OCI-LY1 (cell line): ENCODE measurements at regions not wholly inside any gene's neighbourhood (a gene's known extent, or its start where the extent isn't known, plus 50 kb on each side); places are given as distances from the start of the nearest gene placed in this dataset.

Source experiments
- H2AFZ ChIP-seq: fragments of 200-600 bp; sonication (generic), shearing (Covaris generic); 2 replicates; pipeline ENCODE4 v1.6.0; 2014; ENCODE audit warnings: antibody characterized with exemption, mild to moderate bottlenecking, low read length
- H3F3A ChIP-seq: fragments of 200-600 bp; sonication (generic), shearing (Covaris generic); 2 replicates; pipeline ENCODE4 v1.6.0; 2014; ENCODE audit warnings: mild to moderate bottlenecking, antibody characterized with exemption, low read length, moderate library complexity; ENCODE audit not compliant: insufficient read depth
- H3K27ac ChIP-seq: fragments of 200-600 bp; sonication (generic); 2 replicates; pipeline ENCODE4 v1.5.1; 2014; ENCODE audit warnings: low read length, mixed run types, mild to moderate bottlenecking, low read depth; ENCODE audit not compliant: poor library complexity, severe bottlenecking
- H3K27me3 ChIP-seq: fragments of 200-600 bp; sonication (generic); 2 replicates; pipeline ENCODE4 v1.6.0; 2014; ENCODE audit warnings: antibody characterized with exemption, mild to moderate bottlenecking, low read length, moderate library complexity; ENCODE audit not compliant: insufficient read depth
- H3K36me3 ChIP-seq: fragments of 200-600 bp; sonication (generic); 2 replicates; pipeline ENCODE4 v1.6.1; 2014; ENCODE audit warnings: mild to moderate bottlenecking, antibody characterized with exemption, low read length, moderate library complexity, mixed read lengths; ENCODE audit not compliant: insufficient read depth
- H3K4me1 ChIP-seq: fragments of 200-600 bp; sonication (generic); 2 replicates; pipeline ENCODE4 v1.5.1; 2014; ENCODE audit warnings: mild to moderate bottlenecking, low read length, moderate library complexity; ENCODE audit not compliant: insufficient read depth, severe bottlenecking
- H3K4me2 ChIP-seq: fragments of 200-600 bp; sonication (generic), shearing (Covaris generic); 2 replicates; pipeline ENCODE4 v1.6.1; 2014; ENCODE audit warnings: low read length
- H3K4me3 ChIP-seq: fragments of 200-600 bp; sonication (generic); 2 replicates; pipeline ENCODE4 v1.5.1; 2014; ENCODE audit warnings: low read length, low read depth, mild to moderate bottlenecking, mixed read lengths; ENCODE audit not compliant: poor library complexity, severe bottlenecking
- H3K79me2 ChIP-seq: fragments of 200-600 bp; shearing (Covaris generic); 2 replicates; pipeline ENCODE4 v1.6.1; 2016; ENCODE audit warnings: mixed run types, low read length, mixed read lengths; ENCODE audit not compliant: insufficient read depth
- H3K9ac ChIP-seq: fragments of 200-600 bp; sonication (generic), shearing (Covaris generic); 2 replicates; pipeline ENCODE4 v1.6.1; 2014; ENCODE audit warnings: mild to moderate bottlenecking, low read length, mixed read lengths
- H3K9me2 ChIP-seq: fragments of 200-600 bp; sonication (generic), shearing (Covaris generic); 2 replicates; pipeline ENCODE4 v1.6.1; 2014; ENCODE audit warnings: low read depth, mild to moderate bottlenecking, low read length, mixed read lengths
- H3K9me3 ChIP-seq: fragments of 200-600 bp; shearing (Covaris generic); 2 replicates; pipeline ENCODE4 v1.6.1; 2014; ENCODE audit warnings: low read length, mixed read lengths
- H4K20me1 ChIP-seq: fragments of 200-600 bp; sonication (generic), shearing (Covaris generic); 2 replicates; pipeline ENCODE4 v1.6.0; 2016; ENCODE audit warnings: mild to moderate bottlenecking, low read length; ENCODE audit not compliant: insufficient read depth
- EZH2 ChIP-seq: fragments of 200-600 bp; sonication (generic), shearing (Covaris generic); IDR thresholded peaks from 2 replicates; pipeline ENCODE4 v1.8.0; 2017; ENCODE audit warnings: borderline replicate concordance, mixed run types, mild to moderate bottlenecking, antibody characterized with exemption, low read length, moderate library complexity, mixed read lengths
- TF ChIP-seq, protein P1 (sequence below): fragments of 200-600 bp; sonication (generic), shearing (Covaris generic); IDR thresholded peaks from 2 replicates; pipeline ENCODE4 v1.5.1; 2017; ENCODE audit warnings: mild to moderate bottlenecking, antibody characterized with exemption, low read length, moderate library complexity, mixed read lengths

DNA sequence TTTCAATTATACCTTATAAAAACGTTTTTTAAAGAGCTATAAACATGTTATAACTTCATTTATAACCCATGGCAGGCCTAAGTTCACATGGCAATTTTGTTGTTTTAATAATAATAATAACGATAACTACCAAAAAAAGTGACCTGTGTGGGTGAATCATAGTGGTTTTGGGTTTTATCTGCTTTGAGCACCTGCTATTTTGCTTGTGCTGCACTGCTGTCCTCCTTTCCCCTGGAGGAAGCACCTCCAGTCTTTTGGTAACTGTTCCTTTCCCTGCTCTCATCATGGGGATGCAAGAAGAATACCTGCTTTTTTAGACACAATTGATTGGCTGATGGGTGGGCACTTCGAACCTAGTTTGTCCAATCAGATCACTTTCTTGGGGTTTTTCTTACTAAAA, 388.0 kb upstream of the TBL1XR1 start:
- Histone ChIP-seq H3K9me3 (no peaks in the 10 kb centered on the region), H3F3A (no peaks in the 10 kb centered on the region), H3K4me3 (no peak overlapping the region), H4K20me1 (no peaks in the 10 kb centered on the region), H3K27me3 (no peaks in the 10 kb centered on the region), H3K4me1 (no peaks in the 10 kb centered on the region), H3K9me2 (no peaks in the 10 kb centered on the region), H3K4me2 (no peak overlapping the region), H3K9ac (no peak overlapping the region), H3K79me2 (no peaks in the 10 kb centered on the region), H2AFZ (no peak overlapping the region), H3K36me3 (no peaks in the 10 kb centered on the region), H3K27ac (no peak overlapping the region)
- TF ChIP-seq, protein P1, sequence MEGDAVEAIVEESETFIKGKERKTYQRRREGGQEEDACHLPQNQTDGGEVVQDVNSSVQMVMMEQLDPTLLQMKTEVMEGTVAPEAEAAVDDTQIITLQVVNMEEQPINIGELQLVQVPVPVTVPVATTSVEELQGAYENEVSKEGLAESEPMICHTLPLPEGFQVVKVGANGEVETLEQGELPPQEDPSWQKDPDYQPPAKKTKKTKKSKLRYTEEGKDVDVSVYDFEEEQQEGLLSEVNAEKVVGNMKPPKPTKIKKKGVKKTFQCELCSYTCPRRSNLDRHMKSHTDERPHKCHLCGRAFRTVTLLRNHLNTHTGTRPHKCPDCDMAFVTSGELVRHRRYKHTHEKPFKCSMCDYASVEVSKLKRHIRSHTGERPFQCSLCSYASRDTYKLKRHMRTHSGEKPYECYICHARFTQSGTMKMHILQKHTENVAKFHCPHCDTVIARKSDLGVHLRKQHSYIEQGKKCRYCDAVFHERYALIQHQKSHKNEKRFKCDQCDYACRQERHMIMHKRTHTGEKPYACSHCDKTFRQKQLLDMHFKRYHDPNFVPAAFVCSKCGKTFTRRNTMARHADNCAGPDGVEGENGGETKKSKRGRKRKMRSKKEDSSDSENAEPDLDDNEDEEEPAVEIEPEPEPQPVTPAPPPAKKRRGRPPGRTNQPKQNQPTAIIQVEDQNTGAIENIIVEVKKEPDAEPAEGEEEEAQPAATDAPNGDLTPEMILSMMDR, result no peak
- TF ChIP-seq EZH2, result no peak

- no peaks in the 10 kb centered on the region for H4K20me1 ChIP-seq
- H3F3A ChIP-seq, result no peaks in the 10 kb centered on the region
- TF ChIP-seq EZH2, result no peak
- TF ChIP-seq, protein P1, result no peak
- H2AFZ ChIP-seq, result no peak overlapping the region
- no peaks in the 10 kb centered on the region for H3K4me1 ChIP-seq
- no peaks in the 10 kb centered on the region for H3K36me3 ChIP-seq
- no peaks in the 10 kb centered on the region for H3K27me3 ChIP-seq
- H3K9me2 ChIP-seq, result no peaks in the 10 kb centered on the region
- H3K9me3 ChIP-seq, result no peaks in the 10 kb centered on the region
- H3K4me3 ChIP-seq, result no peak overlapping the region
- no peak overlapping the region for H3K9ac ChIP-seq
- no peak overlapping the region for H3K27ac ChIP-seq
- H3K4me2 ChIP-seq, result no peak overlapping the region
- H3K79me2 ChIP-seq, result no peaks in the 10 kb centered on the region
Observed at GRCh38 chr3:177589041-177589650, 391.9 kb upstream of the TBL1XR1 start.

GRCh38 chr3:177589911-177590381, 392.7 kb upstream of the TBL1XR1 start:
- no peak overlapping the region for H3K27ac ChIP-seq
- H3F3A ChIP-seq, result no peaks in the 10 kb centered on the region

More at GRCh38 chr3:177589911-177590381, 392.7 kb upstream of the TBL1XR1 start:
- Histone ChIP-seq H3K27me3 (no peaks in the 10 kb centered on the region), H3K4me2 (no peak overlapping the region), H3K9me3 (no peaks in the 10 kb centered on the region), H3K4me1 (no peaks in the 10 kb centered on the region), H3K4me3 (no peak overlapping the region), H3K79me2 (no peaks in the 10 kb centered on the region), H3K9me2 (no peaks in the 10 kb centered on the region), H3K36me3 (no peaks in the 10 kb centered on the region), H2AFZ (no peak overlapping the region), H4K20me1 (no peaks in the 10 kb centered on the region), H3K9ac (no peak overlapping the region)
- TF ChIP-seq, protein P1, result no peak
- TF ChIP-seq EZH2, result no peak
